ENCODE measurements at regions not wholly inside any gene's neighbourhood (a gene's known extent, or its start where the extent isn't known, plus 50 kb on each side); places are given as distances from the start of the nearest gene placed in this dataset.

- ATAC-seq: no peak
- H3K27ac Mint-ChIP-seq: no peak overlapping the region
- no peaks in the 10 kb centered on the region for H3K27me3 Mint-ChIP-seq (ENCODE audit: low read depth)
- TF ChIP-seq SP1 (CRISPR knock-in tag; conservative IDR thresholded peaks at IDR 0.05) (no peak), ZNF532 (CRISPR knock-in tag; IDR thresholded peaks at IDR 0.05; ENCODE audit: borderline replicate concordance) (no peak), PRRX2 (CRISPR knock-in tag; IDR thresholded peaks at IDR 0.05) (no peak), ZNF138 (CRISPR knock-in tag; conservative IDR thresholded peaks at IDR 0.05) (no peak), ZBTB21 (CRISPR knock-in tag; IDR thresholded peaks at IDR 0.05; ENCODE audit: borderline replicate concordance) (no peak), ERG (CRISPR knock-in tag; IDR thresholded peaks at IDR 0.05) (no peak), TEAD1 (CRISPR knock-in tag; IDR thresholded peaks at IDR 0.05) (no peak), MXD4 (CRISPR knock-in tag; IDR thresholded peaks at IDR 0.05; ENCODE audit: borderline replicate concordance) (no peak), NR1H2 (CRISPR knock-in tag; IDR thresholded peaks at IDR 0.05) (no peak), JUN (CRISPR knock-in tag; IDR thresholded peaks at IDR 0.05) (no peak), ZNF396 (CRISPR knock-in tag; IDR thresholded peaks at IDR 0.05; ENCODE audit: borderline replicate concordance) (no peak), E2F1 (CRISPR knock-in tag; IDR thresholded peaks at IDR 0.05) (no peak), ATF1 (CRISPR knock-in tag; IDR thresholded peaks at IDR 0.05) (no peak)
- TF ChIP-seq, protein P1, sequence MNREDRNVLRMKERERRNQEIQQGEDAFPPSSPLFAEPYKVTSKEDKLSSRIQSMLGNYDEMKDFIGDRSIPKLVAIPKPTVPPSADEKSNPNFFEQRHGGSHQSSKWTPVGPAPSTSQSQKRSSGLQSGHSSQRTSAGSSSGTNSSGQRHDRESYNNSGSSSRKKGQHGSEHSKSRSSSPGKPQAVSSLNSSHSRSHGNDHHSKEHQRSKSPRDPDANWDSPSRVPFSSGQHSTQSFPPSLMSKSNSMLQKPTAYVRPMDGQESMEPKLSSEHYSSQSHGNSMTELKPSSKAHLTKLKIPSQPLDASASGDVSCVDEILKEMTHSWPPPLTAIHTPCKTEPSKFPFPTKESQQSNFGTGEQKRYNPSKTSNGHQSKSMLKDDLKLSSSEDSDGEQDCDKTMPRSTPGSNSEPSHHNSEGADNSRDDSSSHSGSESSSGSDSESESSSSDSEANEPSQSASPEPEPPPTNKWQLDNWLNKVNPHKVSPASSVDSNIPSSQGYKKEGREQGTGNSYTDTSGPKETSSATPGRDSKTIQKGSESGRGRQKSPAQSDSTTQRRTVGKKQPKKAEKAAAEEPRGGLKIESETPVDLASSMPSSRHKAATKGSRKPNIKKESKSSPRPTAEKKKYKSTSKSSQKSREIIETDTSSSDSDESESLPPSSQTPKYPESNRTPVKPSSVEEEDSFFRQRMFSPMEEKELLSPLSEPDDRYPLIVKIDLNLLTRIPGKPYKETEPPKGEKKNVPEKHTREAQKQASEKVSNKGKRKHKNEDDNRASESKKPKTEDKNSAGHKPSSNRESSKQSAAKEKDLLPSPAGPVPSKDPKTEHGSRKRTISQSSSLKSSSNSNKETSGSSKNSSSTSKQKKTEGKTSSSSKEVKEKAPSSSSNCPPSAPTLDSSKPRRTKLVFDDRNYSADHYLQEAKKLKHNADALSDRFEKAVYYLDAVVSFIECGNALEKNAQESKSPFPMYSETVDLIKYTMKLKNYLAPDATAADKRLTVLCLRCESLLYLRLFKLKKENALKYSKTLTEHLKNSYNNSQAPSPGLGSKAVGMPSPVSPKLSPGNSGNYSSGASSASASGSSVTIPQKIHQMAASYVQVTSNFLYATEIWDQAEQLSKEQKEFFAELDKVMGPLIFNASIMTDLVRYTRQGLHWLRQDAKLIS (CRISPR knock-in tag; IDR thresholded peaks at IDR 0.05; ENCODE audit: borderline replicate concordance): no peak
- TF ChIP-seq, protein P2, sequence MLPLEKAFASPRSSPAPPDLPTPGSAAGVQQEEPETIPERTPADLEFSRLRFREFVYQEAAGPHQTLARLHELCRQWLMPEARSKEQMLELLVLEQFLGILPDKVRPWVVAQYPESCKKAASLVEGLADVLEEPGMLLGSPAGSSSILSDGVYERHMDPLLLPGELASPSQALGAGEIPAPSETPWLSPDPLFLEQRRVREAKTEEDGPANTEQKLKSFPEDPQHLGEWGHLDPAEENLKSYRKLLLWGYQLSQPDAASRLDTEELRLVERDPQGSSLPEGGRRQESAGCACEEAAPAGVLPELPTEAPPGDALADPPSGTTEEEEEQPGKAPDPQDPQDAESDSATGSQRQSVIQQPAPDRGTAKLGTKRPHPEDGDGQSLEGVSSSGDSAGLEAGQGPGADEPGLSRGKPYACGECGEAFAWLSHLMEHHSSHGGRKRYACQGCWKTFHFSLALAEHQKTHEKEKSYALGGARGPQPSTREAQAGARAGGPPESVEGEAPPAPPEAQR (CRISPR knock-in tag; IDR thresholded peaks at IDR 0.05): no peak
- H3K36me3 Mint-ChIP-seq: peaks cover 2% of the 10 kb centered on the region; the same call in 1 of the 2 replicates
- no peak overlapping the region for H3K4me3 Mint-ChIP-seq
- peaks cover 14% of the 10 kb centered on the region for H3K9me3 Mint-ChIP-seq
- DNase-seq (ENCODE audit: low spot score): no peak
- peaks cover 17% of the 10 kb centered on the region for H3K4me1 Mint-ChIP-seq
- ChIA-PET CTCF (no interaction called here), POLR2A (no interaction called here)
These were observed 100.3 kb downstream of the GCNT1 start for GRCh38 chr9:76559286-76559685.
